HG03066 (cell line): ENCODE measurements at regions not wholly inside any gene's neighbourhood (a gene's known extent, or its start where the extent isn't known, plus 50 kb on each side); places are given as distances from the start of the nearest gene placed in this dataset.

ENCODE experiments used
- ATAC-seq: cut with Tn5 transposase; IDR thresholded peaks from one replicate; pipeline ENCODE4 v1.9.1; 2021; ENCODE audit warnings: low read depth; ENCODE audit not compliant: unreplicated experiment

GRCh38 chr18:65326805-65327204, 424.0 kb upstream of the CDH7 start:
- no peak for ATAC-seq

DNA sequence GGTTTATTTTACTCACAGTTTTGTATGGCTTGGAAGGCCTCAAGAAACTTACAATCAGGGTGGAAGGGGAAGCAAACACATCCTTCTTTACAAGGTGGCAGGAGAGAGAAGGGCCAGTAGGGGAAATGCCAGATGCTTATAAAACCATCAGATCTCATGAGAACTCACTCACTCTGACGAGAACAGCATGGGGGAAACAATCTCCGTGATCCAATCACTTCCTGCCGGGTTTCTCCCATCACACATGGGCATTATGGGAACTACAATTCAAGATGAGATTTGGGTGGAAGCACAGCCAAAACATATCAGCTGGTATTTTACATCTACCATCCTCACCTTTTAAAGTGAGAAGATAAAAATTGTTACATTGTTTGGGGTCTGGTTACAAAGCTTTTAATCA, 427.9 kb upstream of the CDH7 start:
- no peak for ATAC-seq

- no peak for ATAC-seq
Observed at GRCh38 chr18:65298422-65298821, 452.4 kb upstream of the CDH7 start.

DNA sequence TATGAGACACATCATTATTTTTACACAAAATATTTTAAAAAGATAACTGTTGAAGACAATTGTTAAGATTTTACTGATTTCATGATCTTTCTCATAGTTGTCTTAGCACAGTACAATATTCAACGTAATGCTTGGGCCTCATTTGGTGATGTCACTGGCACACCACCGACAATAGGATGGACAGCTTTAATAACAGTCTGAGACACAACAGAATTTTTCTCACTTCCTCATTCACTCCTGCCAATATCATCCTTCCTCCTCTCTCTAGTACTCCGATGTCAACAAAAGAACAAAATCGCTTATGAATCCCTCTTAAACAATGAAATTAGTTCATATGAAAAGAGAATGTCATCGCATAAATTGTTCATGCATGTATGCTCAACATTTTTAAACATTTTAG, 461.9 kb upstream of the CDH7 start:
- no peak for ATAC-seq

DNA sequence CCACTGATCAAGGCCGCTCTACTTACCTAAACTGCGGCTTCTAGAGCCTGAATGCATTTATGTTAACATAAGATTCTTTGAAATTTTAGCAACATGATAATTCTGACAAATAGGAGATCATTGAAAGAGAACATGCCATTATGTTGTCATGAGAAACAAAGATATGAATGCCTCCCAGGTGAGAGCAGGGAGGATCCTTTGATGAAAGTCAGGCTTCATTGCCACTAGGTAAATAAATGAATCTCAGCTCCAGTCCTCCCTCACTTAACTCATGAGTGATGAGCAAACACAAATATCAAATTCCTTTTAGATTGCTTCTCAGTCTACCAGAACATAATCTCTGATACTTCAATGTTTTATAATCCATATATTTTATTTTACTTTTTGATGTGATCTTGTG, 463.2 kb upstream of the CDH7 start:
- ATAC-seq: no peak

DNA sequence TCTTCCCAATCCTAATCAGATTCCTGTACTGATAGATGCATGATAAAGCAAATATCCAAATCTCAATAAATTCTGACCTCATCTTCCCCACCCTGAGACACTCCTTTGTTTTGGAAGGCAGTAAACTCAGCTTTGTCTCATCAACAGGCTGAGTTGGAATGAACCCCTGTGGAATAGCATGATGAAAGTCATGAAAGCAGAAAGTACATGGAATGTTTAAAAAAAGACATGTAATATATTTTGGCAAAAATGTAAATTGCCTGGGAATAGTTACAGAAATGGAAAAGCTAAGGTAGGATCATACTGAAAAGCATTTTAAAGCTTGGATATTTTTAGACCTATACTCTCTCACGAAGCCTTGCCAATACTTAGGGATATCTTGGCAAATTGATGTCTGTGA, 468.7 kb upstream of the CDH7 start:
- no peak for ATAC-seq

DNA sequence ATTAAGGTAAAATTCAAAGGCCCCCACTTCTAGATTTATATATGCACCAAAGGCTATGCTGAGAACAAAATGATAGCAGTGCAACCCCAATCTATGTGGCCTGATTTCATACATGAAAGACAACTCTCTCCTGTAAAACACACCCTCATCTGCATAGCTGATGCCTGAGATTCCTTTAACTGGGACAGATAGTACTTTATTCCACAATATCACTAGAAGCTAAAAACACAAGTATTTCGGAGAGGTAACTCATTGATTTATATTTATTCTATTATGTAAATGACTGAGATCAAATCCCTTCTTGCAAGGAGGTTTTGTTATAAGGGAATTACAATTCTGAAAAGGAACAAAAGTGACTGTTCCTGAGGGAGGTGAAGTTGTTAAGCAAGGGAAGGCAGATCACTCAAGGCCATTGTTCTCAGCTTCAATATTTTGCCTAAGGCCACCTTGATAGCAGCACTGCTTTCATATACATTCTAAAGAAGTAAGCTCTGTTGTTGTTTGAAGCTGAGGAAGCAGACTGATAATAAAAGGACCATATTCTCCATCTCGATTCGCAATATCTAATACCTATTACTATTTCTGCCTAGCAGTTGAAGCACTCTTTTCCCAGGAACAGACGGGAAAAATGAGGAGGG, 471.0 kb upstream of the CDH7 start:
- no peak for ATAC-seq

DNA sequence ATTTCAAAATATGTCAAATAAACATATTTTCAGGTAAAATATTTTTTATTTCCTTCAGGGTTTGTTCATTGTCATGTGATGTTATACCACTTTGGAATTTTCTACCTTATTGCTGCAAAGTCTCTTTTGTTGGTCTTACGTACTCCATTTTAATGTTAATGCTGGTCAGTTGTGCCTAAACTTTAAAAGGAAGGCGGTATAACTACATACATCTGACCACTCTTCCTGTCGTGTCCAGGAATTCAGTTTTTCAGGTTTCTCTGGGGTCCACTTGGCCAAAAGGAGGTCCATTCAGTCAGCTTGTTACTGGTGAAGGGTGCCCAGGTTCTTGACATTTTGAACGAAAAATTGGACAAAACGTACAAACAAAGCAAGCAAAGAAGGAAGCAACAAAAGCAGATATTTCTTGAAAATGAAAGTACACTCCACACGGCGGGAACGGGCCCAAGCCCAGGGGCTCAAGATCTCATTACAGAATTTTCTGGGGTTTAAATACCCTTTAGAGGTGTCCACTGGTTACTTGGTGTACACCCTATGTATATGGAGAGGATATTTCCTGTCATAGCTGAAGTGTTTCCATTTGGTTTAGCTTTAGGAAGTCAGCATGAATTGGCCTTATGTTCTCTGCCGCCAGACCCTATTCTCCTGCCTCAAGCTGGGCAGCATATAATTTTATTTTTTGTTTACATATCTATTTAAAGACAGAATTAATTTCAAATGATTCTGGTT, 471.7 kb upstream of the CDH7 start:
- no peak for ATAC-seq

DNA sequence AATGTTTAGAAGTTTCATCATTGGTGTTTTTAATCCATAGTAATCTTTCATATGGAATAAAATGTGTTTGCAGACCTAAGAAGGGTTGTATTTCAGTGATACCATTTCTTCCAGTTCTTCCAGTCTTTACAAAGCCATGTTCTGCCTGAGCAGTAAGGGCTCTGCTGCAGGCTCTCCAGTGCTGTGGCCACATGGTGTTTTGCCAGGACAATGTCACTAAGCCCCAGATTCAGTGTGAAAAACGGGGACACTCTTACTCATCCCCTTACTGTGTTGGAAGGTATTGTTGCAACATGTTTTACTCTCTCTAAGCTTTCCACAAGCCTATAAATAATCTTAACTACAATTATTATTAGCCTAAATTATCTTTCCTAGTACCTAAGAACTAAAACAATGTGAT, 481.4 kb upstream of the CDH7 start:
- no peak for ATAC-seq

DNA sequence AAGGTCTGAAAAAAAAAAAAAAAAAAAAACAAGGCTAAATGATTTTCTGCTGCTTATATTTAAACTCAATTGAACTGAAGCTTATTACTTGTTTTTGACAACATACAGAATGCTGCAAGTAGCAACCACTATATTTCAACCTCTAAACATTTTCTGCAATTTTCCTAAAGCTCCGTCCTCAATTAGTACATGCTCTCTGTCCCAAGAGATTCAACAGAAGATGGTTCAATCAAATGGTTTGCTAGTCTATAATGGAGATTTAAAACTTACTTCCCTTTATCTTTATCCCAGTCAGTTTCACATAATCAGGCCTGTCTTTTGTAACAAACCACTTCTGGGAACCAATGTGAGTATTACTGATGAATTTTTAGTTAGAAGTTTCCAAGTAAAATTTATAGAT, 485.1 kb upstream of the CDH7 start:
- ATAC-seq: no peak

- no peak for ATAC-seq
Observed at GRCh38 chr18:65260030-65260429, 490.8 kb upstream of the CDH7 start.

GRCh38 chr18:65259403-65259802, 491.4 kb upstream of the CDH7 start:
- no peak for ATAC-seq

- no peak for ATAC-seq
Observed at GRCh38 chr18:65257149-65257548, 493.7 kb upstream of the CDH7 start.

DNA sequence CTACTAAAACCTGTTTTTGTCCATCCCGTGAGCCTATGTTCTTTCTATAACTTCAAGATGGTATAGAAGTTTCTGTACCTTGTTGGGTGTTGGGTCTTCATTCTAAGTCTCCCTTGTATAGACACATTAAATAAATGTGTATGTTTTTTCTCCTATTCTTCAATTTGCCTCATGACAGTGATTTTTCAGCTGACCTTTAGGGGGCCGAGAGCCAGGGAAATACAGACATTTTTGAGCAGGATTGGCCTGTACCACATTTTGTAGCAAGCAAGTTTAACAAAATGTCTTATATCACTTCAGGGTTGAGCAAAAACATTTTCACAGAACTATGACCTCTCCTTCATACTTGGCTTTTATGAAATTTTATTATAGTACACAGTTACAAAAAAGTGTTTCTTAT, 495.4 kb upstream of the CDH7 start:
- no peak for ATAC-seq

GRCh38 chr18:65239787-65240186, 511.0 kb upstream of the CDH7 start:
- no peak for ATAC-seq

- ATAC-seq: no peak
Observed at GRCh38 chr18:65235966-65236624, 514.7 kb upstream of the CDH7 start.

GRCh38 chr18:65230311-65230710, 520.5 kb upstream of the CDH7 start:
- ATAC-seq: no peak

GRCh38 chr18:65227970-65228369, 522.8 kb upstream of the CDH7 start:
- ATAC-seq: no peak

- no peak for ATAC-seq
Observed at GRCh38 chr18:65221736-65222135, 529.1 kb upstream of the CDH7 start.

GRCh38 chr18:65221115-65221514, 529.7 kb upstream of the CDH7 start:
- no peak for ATAC-seq

DNA sequence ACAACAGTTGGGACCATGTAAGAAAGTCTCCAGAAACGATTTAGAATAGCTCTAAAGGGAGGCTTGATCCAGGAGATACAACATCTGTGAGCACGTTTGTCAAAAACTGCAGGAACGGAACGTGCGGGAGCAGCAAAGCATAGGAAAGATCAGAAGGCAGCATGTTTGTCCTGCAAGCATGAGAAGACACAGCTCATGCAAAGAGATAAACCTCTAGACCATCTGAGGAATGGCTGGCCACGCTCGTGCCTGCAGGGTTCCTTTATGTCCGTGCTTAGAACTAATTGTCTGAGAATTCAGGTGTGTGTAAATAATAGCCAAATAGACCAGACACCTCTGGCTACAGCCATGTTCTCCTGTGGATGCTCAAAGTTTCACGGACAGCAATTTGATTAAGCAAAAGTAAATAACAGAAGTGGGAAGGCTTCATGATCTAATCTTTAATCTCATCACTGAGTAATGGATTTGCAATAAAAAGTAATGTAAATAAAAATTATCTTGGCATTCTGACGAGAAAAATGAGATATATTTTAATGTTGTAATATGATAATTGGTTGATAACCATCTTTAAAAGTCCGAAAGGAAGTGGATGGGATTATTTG, 534.8 kb upstream of the CDH7 start:
- ATAC-seq: no peak

DNA sequence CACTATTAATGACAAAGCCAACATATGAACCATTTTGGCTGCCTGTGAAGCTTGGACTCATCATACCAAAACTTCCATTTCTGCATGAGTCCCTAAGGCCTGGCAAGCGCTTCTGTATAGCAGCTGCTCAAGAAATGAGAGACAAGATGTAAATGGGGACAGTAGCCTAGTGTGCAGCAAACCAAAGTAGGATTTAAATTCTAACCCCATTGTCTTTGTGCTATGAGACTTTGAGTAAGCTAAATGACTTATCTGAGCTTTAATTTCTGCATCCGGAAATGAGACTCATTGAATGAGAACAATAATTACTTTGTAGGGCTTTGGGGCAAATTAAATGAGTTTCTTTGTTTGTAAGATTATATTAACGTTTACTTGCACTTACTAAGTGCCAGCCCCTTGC, 536.4 kb upstream of the CDH7 start:
- ATAC-seq: no peak
